GM13977 (cell line): ENCODE measurements at regions not wholly inside any gene's neighbourhood (a gene's known extent, or its start where the extent isn't known, plus 50 kb on each side); places are given as distances from the start of the nearest gene placed in this dataset.

Experiments
- DNase-seq: peaks from one replicate; pipeline ENCODE4 v3.0.0; 2012; ENCODE audit warnings: low spot score
- in situ Hi-C: fragments of 300-500 bp; cut with MboI; formaldehyde crosslinking; loops from one replicate; pipeline ENCODE4 v1.12.0; 2022; ENCODE audit warnings: low sequenced_read_pairs, low pct_unique_long_range_greater_than_20kb, mixed read lengths, inconsistent platforms; ENCODE audit not compliant: unreplicated experiment
- TF ChIP-seq, protein P1 (sequence below): IDR thresholded peaks from 2 replicates; pipeline ENCODE4 v1.5.1; 2012; ENCODE audit warnings: mild to moderate bottlenecking, control low read depth; ENCODE audit not compliant: insufficient read depth; ENCODE audit errors: extremely low read depth, missing control alignments

DNA sequence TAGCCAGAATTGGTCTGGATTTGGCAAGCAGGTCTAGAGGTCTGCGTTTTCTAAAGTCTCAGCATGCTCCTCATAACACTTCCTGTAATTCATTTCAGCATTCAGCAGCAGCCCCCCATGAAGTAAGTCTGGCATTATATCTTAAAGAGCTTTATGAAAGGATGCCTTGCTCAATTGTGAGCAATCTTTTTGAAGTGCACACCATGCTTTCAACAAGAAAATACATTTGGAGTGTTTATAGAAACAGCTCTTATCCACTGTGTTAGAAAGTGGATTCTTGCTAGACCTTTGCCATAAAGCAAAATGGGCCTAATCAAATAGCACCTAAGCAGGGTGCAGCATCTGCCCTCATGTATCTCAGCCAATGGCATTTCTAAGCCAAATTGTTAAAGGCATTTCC, 378.0 kb upstream of the AKR1E2 start:
- DNase-seq: no peak
- in situ Hi-C loops: no loop called here
- TF ChIP-seq, protein P1, sequence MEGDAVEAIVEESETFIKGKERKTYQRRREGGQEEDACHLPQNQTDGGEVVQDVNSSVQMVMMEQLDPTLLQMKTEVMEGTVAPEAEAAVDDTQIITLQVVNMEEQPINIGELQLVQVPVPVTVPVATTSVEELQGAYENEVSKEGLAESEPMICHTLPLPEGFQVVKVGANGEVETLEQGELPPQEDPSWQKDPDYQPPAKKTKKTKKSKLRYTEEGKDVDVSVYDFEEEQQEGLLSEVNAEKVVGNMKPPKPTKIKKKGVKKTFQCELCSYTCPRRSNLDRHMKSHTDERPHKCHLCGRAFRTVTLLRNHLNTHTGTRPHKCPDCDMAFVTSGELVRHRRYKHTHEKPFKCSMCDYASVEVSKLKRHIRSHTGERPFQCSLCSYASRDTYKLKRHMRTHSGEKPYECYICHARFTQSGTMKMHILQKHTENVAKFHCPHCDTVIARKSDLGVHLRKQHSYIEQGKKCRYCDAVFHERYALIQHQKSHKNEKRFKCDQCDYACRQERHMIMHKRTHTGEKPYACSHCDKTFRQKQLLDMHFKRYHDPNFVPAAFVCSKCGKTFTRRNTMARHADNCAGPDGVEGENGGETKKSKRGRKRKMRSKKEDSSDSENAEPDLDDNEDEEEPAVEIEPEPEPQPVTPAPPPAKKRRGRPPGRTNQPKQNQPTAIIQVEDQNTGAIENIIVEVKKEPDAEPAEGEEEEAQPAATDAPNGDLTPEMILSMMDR: no peak

DNA sequence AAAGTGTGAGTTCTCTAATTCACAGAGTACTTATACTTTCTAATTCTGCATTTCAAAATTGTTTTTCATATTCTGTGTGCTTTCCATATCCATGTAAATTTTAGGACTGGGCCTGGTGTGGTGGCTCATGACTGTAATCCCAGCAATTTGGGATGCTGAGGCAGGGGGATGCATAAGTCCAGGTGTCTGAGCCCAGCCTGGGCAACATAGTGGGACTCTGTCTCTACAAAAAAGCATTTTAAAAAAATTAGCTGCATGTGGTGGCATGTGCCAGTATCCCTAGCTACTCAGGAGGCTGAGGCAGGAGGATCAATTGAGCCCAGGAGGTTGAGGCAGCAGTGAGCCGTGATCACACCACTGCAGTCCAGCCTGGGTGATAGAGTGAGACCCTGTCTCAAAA, 382.6 kb upstream of the AKR1E2 start:
- in situ Hi-C loops: no loop called here
- no peak for DNase-seq
- TF ChIP-seq, protein P1: no peak

DNA sequence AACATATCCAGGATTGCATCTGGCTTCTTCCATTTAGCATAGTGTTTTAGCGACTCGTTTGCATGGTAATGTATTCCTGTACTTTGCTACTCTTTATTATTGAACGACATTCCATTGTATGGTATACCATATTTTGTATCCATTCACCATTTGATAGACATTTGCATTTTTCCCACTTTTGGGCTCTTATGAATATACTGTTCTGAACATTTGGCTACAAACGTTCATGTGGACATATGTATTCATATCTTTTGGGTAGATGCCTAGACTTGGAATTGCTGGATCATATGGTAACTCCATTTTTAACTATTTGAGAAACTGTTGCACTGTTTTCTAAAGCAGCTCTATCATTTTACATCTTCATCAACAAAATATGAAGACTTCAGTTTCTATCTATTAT, 383.7 kb upstream of the AKR1E2 start:
- in situ Hi-C loops: no loop called here
- TF ChIP-seq, protein P1: no peak
- DNase-seq: no peak

DNA sequence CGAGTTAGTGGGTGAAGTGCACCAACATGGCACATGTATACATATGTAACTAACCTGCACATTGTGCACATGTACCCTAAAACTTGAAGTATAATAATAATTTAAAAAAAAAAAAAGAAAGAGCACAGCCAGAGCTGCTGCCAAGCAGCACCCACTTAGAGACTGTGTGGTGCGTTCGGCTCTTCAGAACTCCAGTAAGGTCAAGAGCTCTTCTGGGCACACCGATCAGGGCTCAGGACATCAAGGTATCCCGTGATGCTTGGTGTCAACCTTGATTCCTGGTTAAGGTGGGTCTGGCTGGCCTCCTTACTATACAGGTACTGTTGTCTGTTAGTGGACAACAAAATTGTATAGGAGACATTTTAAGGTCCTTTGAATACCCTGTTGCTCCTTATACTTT, 385.7 kb upstream of the AKR1E2 start:
- TF ChIP-seq, protein P1: no peak
- in situ Hi-C loops: no loop called here
- no peak for DNase-seq

DNA sequence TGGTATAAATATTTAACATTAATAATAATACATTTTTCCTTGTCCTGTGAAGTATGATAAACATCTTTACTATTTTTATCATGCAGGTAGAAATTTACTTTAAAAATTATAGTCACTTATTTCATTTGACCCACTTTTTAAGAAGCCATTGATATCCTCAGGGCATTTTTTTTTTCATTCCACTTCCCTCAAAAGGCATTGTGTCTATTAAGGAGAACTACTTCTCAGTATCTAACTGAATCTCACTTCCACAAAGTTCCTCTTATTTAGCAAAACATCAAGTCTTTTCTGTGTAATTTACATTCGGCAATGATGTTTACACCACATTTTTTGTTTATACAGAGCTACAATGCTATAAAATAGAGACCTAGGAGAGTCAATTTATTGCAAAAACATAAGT, 388.2 kb upstream of the AKR1E2 start:
- in situ Hi-C loops: no loop called here
- no peak for DNase-seq
- TF ChIP-seq, protein P1: no peak

DNA sequence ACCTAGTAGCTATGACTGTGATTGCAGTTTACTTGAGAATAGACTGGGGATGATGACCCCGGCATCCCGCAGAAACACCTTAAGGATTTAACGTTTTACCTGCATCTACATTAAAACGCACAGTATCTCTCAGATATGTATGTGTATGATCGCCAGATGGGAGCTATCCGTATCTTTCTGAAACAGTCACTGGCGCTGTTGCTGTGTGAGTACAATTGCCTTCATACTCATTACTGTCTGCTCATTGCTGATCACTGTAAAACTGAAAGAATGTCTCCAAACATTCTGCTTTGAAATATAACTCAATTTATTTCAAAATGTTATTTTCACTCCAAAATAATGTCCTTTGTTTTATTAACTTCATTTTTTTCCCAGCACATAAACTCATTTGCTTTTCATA, 388.9 kb upstream of the AKR1E2 start:
- in situ Hi-C loops: no loop called here
- DNase-seq: no peak
- TF ChIP-seq, protein P1: no peak

DNA sequence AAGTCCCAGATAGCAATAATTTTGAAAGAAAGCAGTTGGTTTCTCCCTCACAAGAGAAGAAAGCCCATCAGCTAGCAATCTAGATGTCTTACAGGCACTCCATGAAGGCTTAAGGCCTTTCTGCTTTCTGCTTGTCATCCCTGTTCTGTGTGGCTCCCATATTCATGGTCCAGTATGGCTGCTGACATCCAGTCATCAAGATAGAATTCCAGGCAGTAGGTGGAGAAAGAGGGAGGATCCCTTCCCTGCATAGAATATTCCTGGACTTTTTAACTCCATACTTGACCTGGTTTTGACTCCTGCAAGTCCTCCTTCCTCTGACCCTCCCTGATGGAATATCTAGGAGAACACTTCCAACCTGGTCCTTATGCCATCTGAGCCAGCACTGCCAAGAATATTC, 389.9 kb upstream of the AKR1E2 start:
- no peak for DNase-seq
- TF ChIP-seq, protein P1: no peak
- in situ Hi-C loops: no loop called here
